ENCODE measurements at regions not wholly inside any gene's neighbourhood (a gene's known extent, or its start where the extent isn't known, plus 50 kb on each side); places are given as distances from the start of the nearest gene placed in this dataset.
"Not testable (repeated sequence)": the region's sequence is repeated elsewhere in the genome, so short reads cannot be mapped to it uniquely, and the experiment has no call there.

DNA sequence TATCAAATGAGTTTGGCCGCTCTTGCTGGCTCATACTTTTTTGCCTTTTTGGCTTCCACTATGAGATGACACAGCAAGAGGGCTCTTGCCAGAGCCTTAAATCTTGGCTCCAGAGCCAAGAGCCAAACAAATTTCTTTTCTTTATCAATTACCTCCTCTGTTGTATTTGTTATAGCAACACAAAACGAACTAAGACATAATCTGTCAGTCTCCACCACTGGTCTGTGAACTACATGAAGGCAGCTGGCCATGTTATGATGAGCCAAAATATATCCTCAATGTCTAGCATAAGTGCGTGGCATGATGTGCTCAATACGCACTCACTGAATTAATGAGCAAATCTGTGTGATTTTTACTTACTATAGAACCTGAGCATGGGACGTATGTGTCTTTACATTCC, 220.0 kb upstream of the ZNF217 start:
- DNase-seq: no peak

DNA sequence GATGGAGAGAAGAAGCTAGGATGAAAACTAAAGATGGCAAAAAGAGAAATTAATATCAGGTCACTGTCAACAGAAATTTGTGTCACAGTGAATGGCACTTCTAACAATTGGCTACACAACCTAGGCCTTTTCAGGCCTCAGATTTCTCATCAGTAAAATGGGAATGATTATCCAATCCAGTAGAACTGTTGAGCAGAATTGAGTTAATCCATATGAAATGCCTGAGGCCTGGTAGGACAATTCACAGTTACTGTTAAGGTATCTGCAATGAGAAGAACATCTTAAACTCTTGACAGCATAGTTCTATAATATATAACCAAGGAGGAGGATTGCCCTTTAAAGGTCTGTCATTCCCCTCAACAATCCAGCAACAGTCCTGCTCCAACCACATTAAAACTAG, 217.9 kb upstream of the ZNF217 start:
- no peak for DNase-seq

DNA sequence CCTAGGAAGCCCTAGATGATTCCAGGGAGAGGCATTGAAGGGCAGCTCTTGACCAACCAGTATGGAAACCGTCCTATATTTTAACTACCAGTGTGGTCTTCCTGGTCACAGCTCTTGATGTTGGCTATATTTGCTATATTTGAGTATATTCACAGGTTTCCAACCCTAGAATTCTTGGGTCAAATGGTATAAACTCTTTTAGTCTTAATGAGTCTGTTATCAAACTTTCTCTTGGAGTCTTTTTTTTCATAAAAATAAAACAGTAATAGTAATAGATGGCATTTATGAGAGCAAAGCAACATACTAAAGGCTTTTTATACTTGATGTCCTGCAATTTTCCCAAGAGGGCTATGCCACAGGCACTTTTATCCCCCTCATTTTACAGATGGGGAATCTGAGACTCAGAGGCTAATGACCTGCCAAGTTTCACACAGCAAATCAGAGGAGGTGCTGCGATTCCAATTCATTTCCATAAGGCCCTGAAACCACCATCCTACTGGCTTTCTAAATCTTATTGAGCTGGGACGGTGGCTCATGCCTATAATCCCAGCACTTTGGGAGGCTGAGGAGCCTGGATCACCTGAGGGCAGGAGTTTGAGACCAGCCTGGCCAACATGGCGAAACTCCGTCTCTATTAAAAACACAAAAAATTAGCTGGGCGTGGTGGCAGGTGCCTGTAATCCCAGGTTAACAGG, 217.2 kb upstream of the ZNF217 start:
- no peak for DNase-seq

DNA sequence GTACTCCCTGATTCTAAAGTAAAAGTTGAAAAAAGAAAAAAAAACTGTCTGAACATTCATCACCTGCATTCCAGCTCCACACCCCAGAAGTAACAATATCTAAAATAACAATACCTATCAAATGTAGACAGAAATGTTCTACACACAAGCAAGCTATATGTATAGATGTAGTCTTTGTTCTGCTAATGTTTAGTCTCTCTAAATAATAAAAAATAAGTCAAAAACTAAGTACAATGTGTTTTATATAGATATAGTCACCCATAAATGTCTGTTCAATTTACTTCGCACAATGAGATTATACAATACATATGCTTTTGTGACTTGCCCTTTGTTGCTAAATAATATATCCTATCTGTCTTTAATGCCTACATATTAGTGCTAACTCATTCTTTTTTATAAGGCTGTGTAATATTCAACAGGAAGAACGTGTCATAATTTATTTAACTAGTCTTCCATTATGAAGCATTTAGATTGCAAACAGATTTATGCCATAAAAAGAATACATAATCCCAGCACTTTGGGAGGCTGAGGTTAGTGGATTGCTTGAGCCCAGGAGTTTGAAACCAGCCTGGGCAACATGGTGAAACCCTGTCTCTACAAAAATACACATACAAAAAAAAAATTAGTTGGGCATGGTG, 216.2 kb upstream of the ZNF217 start:
- DNase-seq: no peak

DNA sequence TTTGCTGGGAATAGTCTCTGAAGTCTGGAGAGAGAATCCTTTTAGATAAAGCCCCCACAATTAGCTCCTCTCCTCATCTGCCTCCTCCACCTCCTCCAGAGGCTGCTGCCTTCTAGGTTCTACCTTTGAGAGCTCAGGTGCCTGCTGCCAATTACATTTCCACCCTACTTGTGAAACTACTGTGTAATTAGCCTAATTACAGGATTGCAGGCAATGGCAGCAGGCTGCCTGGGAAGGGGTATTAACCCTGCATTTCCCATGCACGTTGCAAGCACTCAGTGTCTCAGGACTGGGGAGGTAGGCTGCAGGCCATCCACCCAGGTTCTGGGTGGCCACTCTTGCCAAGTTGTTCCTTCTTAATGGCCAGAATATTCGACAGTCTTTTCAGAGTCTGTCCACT, 215.6 kb upstream of the ZNF217 start:
- DNase-seq: no peak

DNA sequence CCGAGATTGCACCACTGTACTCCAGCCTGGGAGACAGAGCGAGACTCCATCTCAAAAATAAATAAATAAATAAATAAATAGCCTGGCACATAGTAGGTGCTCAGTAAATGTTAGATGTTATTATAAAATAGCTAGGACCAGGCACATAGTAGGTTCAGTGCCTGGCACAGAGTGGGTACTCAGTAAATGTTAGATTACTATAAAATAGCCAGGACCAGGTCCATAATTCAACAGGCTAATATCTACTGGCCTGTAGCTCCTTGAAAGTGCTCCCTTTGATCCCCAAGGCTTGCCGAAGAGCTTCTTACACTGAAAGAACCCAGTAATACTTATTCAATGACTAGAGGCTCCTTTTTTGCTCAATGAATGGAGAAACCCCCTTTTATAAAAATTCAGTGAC, 215.1 kb upstream of the ZNF217 start:
- DNase-seq: no peak

DNA sequence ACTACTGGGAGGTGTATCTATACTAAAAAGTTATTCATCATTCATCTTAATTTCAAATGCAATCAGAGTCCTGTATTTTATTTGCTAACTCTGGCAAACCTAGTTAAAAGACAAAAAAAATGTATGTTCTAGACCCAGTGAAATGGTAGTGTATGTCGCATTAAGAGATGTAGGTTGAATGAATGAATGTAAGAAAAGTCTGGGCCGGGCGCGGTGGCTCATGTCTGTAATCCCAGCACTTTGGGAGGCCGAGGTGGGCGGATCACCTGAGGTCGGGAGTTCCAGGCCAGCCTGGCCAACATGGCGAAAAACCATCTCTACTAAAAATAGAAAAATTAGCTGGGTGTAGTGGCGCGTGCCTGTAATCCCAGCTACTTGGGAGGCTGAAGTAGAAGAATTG, 214.7 kb upstream of the ZNF217 start:
- DNase-seq: not testable (repeated sequence)

DNA sequence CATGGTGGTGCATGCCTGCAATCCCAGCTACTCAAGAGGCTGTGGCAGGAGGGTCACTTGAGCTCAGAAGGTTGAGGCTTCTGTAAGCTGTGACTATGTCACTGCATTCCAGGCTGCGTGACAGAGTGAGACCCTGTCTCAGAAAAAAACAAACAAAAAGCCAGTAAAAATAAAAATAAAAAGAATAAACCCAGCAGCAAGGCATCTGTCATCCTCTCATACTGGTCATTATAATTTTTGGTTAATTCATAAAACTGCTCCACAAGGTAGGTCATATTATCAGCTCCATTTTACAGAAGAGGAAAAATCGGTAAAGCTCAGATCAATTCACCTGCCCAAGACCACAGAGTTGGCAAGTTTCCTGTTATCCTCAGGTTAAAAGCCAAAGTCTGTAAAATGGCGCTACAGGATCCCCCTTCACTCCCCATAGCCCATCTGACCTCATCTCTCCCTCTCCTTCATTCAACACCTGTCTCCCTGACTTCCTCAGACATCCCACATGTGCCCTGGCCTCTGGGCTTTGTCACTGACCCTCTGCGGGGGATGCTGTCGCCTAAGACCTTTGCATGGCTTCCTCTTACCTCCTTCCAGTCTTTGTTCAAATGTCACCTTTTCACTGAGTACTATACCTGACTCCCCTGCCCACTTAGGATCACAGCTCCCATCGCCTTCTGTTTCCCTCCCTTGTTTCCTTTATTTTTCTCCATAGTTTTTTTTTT, 213.2 kb upstream of the ZNF217 start:
- DNase-seq: no peak

DNA sequence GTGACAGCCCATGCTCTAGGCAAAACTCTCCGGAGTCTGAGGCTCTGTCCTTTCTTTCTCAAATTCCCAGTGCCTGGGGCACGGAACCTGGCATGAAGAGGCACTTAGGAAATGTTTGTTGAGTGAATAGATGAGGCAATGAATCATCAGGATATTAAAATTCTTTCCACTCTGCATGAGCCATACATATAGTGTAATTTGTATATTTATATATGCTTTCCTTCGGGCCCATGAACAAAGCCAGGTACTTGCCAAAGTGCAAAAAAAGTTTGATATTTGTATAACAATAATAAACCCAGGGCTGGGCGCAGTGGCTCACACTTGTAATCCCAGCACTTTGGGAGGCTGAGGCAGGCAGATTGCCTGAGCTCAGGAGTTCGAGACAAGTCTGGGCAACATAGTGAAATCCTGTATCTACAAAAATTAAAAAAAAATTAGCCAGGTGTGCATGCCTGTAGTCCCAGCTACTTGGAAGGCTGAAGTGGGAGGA, 212.3 kb upstream of the ZNF217 start:
- DNase-seq: no peak

DNA sequence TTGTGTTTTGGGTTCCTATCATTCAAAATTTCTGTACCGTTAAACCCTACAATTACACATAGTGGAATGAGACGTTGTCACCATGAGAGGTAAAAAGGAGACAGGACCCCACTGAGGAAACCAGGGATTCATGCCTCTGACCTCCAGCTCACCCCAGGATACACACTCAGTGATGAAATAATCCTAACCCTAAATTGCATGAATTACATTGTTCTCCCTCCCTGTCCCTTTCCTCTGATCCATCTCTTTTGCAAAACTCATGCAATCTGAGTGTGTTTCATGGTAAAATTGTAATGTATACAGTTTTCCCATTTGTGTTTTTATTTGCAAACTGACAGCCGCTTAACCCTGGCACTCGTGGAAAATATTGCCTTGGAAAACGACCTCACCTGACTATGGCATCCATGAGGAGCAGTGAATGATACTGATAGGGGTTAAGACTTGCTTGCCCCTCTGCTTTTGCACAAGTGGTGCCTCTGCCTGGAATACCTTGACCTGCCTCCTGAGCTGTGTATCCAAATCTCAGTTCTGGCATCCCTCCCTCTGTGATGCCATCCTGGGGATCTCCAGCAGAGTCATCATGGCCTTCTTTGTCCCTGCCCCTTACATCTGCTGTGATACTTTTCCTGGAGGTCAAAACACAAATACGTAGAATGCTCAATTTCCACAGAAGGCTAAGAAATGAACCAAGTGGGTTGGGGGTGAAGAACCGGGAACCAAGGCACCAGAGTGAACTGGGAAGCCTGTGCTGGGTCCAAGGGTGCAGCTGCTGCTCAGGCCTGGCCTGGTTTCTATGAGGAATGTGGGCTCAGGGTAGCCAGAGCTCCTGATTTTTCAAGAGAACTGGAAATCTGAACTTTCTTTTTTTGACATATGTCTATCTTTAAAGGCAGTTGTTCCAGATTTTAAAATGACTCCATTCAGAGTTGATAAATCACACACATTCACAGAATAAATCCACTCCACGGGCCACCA, 211.6 kb upstream of the ZNF217 start:
- no peak for DNase-seq

DNA sequence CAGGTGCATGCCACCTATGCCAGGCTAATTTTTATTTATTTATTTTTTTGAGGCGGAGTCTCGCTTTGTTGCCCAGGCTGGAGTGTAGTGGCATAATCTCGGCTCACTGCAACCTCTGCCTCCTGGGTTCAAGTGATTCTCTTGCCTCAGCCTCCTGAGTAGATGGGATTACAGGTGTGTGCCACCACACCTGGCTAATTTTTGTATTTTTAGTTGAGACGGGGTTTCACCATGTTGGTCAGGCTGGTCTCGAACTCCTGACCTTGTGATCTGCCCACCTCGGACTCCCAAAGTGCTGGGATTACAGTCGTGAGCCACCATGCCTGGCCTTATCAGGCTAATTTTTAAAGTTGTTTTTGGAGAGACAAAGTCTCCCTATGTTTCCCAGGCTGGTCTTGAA, 210.7 kb upstream of the ZNF217 start:
- DNase-seq: not testable (repeated sequence)

DNA sequence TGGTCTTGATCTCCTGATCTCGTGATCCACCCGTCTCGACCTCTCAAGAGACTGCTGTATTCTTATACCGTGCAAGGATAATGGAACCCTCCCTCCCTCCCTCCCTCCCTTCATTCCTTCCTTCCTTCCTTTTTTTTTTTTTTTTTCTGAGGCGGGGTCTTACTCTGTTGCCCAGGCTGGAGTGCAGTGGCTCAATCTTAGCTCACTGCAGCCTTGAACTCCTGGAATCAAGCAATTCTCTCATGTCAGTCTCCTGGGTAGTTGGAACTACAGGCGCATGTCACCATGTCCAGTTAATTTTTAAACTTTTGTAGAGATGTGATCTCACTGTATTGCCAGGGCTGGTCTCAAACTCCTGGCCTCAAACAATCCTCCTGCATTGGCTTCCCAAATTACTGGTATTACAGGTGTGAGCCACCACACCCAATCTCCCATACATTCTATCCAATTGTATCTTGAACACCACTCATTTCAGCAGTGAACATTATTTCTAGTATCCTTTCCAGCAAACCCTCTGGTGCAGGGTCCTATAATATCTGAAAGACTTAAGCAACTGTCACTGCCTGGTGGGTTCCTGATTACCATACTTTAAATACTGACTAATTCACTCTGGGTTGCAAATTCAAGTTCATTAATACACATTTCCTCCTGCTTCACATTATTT, 210.0 kb upstream of the ZNF217 start:
- DNase-seq: no peak

DNA sequence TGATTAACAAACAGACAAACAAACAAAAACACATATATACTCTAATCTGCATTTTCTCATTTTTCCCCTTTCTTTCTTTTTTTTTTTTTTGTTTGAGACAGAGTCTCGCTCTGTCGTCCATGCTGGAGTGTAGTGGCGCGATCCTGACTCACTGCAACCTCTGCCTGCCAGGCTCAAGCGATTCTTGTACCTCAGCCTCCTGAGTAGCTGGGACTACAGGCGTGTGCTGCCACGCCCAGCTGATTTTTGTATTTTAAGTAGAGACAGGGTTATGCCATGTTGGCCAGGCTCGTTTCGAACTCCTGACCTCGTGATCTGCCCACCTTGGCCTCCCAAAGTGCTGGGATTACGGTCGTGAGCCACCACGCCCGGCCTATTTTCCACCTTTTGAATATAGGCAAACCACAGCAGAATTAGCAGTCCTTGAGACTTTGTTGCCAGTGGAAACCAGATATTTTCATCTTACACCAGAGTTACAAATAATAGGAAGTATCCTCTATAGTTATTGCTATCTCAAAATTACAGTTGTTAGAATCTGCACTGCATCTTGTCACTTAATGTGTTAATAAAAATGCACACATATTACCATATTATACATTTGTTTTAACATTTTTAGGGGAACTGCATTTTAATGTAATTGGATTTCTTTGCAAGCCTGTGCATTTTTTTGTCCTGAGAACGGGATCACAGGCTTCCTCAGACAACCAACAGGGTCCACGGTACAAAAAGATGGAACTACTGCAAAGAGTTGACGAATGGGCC, 208.2 kb upstream of the ZNF217 start:
- DNase-seq: no peak

DNA sequence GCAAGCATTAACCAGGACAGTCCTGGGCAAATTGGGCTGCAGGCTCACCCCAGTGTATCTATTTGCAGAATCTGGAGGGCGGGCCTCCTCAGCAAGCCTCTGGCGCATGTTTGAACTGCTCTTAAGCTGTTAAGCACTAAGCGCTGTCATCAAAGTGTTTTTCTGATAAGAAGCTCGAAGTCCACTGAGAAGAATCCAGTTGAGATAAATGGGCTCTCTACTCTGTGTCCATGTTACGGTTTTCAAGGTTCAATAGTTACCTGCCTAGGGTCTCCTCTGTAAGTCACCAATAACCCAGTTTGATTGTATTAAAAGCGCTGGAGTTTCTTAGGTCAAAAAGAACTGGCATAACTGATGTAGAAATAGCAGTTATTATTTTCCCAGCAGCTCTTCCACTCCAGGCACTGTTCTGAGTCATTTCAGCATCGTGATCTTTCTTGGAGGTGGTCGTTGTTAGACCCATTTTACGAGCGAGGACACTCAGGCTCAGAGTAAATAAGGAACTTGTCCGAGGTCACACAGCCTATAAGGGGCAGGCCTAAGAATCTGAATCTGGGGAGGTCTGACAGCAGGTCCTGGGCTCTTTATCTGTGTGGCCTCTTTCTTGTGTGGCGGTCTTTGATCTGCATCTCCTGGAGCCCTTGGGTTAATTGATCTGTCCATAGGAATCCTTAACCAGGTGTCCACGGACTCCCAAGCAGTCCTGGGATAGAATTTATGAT, 207.4 kb upstream of the ZNF217 start:
- DNase-seq: no peak

DNA sequence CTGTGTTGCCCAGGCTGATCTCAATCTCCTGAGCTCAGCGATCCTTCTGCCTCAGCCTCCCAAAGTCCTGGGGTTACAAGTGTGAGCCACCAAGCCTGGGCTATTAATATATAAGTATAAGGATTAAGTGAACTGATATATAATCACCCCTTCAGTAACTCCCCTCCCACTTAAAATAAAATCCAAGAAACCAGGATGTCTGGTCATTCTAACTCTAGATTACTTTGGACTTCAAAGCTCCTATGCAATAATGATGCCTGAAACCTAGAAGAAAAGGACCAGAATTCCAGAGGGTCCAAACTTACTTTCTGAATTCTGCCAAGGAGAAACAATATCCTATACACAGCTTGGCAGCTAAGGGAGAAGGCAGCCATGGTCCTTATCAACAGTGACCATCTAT, 206.8 kb upstream of the ZNF217 start:
- DNase-seq: no peak

DNA sequence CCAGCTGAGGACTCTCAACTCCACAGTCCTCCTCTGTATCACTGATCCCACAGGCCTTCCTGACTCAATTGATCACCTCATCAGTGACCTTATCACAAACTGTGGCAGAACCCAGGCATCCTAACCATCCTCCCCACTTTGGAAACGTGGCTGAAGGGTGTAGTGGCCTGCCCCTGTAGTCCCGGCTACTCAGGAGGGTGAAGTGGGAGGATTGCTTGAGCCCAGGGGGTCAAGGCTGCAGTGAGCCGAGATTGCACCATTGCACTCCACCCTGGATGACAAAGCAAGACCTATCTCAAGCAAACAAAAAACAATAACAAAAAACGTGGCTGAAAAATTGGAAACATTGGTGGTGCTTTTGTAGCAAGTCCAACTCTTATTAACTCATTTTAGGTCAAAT, 203.4 kb upstream of the ZNF217 start:
- DNase-seq: no peak

DNA sequence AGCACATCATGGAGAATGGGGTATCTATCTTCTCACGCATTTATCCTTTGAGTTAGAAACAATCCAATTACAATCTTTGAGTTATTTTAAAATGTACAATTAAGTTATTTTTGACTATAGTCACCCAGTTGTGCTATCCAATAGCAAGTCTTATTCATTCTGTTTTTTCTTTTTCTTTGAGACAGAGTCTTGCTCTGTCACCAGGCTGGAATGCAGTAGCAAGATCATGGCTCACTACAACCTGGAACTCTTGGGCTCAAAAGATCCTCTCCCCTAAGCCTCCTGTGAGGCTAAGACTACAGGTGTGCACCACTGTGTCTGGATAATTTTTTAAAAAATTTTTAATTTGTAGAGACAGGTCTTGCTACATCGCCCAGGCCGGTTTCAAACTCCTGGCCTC, 201.5 kb upstream of the ZNF217 start:
- DNase-seq: no peak

DNA sequence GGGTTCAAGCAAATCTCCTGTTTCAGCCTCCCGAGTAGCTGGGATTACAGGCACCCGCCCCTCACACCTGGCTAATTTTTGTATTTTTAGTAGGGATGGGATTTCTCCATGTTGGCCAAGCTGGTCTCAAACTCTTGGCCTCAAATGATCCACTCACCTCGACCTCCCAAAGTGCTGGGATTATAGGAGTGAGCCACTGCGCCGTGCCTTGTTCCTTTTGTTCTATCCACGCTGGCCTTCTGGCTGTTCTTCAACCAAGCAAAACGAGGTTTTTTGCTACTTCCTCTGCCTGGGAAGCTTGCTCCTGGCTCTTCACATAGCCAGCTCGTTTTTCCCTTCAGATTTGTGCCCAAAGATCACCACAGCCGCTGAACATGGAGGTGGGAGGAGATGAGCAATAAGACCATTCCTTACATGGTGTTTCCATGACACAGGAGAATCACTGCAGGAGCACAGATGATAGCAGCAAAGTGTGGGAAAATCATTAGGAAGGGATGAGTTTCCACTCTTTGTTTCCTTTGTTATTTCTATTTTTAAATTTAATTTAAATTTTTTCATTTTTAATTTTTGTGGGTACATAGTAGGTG, 201.0 kb upstream of the ZNF217 start:
- DNase-seq: no peak

DNA sequence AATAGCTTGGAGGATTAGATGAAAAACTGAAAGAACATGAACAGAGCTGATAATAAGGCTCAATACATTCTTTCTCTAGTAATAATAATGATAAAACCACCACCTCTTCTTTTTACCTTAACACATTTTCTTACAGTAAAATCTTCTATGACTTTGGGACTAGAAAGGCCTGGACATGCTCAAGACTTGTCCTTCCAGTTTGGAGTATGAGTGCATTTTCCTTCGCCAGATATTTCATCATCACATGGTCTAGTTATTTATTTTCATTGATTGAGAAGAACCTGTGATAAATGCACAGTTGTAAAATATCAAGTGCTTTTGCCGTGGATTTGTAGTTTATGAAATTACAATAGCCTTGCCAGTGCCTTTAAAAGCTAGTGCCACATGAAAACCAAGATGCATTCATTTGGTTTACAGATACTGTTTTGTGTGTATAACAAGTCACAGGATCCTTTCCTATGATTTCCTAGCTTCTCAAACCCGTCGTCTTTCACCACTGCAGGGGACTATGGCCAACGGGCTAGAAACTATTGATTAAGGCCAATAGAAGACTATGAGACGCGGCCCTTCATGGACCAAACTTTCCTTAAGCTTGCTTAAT, 200.2 kb upstream of the ZNF217 start:
- DNase-seq: no peak

DNA sequence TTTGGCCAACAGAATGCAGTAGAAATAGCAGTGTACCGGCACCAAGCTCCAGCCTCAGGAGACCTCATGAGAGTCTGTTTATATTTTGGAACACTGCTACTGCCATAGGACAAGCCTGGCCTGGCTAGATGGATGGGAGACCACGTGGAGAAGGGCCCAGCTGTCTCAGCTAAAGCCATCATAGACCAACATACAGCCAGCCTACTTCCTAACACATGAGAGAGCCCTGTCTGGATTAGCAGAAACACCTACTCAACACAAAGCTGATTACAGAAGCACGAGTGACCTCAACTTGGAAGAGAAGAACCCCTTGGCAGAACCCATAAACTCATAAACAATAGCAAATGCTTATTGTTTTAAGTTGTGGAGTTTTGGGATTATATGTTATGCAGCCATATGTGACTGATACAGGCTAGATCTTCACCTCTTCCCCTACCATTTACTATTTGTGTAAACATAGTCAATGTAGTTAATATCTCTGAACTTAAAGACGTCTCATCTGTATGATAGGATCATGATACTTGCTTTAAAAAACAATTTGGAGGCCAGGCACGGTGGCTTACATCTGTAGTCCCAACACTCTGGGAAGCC, 199.4 kb upstream of the ZNF217 start:
- DNase-seq: no peak
